NCI-H510A treated with DMSO at 0.1 percent for 48 hours (cell line): ENCODE measurements at regions not wholly inside any gene's neighbourhood (a gene's known extent, or its start where the extent isn't known, plus 50 kb on each side); places are given as distances from the start of the nearest gene placed in this dataset.

ENCODE experiments used
- DNase-seq: peaks from one replicate; lab custom pipeline; 2025; lab: John Stamatoyannopoulos, UW

DNA sequence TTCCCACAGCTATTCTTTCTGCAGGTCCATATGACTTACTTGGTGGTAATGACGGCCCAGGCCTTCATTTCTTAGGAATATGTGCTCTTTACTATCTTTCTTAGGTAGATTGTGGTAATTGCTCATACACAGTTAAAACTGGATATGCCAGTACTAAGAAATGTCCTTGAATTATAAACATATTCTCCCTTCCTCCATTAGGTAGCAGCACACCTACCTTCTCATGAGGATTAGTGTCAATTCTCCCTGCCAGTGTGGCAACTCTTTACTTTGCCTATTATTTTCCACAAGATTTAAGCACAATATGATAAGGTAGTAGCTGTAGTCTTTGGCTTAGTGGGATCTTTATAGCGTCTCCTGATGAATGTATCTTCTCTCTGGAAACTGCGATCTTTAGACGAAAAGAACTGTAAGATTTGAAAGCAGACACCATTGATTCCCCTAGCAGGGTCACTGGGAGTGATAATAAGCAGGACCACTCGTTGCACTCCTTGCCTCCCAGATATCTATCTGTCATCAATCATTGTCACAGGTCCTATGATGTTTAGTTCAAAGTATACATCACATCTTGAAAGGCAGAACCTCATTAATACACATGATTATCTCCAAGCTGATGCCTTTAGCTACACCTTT, 1240.7 kb downstream of the C4orf33 start:
- peak; percentile 9 for DNase-seq

DNA sequence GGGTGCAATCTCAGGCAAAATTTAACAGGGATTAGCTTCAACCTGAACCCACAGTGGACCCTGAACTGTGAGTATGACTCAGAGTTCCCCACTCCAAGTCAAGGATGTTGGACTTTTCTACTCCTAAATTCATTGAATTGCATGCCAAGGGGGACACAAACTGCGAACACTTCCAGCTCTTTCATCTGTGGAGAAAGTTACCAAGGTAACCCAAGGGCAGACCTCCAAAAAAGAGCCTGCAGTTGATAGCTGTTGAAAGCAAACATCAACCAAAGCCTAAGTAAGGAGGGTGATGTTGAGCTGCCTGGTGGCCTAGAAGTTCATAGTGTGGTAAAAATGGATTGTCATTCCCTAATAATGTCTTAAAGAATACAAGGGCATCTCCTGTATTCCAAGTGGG, 1242.9 kb downstream of the C4orf33 start:
- no peak for DNase-seq

DNA sequence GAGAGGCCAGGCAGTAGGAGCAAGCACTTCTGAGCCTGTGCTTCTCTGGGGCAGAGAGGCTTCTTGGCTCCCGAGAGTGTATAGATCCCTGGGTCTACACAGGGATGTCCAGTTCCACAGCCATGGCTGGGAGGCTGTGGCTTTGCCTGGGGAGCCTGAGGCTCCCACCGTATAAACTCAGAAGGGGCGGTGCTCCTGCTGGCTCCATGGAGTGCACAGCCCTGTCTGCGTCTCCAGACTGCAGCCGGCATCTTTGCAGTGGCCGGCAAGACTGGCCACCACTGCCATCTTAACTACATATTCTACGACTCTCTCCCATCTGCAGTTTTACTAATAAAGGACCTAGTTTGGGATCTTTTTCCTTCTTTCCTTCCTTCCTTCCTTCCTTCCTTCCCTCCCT, 1253.8 kb downstream of the C4orf33 start:
- DNase-seq: no peak

DNA sequence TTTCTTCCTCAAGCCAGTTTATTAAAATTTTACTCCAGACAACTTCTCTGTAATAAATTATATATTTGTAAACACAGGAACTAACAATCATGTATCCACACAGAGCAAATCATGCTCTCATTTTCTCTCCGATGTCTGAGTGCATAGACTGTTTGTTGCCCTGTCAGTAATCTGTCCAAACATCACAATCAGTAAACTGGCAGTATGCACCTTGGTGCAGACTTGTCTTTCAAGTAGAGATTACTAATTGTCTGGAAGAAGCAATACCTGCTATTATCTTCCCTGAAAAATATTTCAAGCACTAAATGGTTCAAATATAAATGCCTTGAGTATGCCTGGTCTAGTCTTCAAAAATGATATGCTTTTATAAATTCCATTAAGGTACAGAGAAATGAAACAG, 1260.9 kb downstream of the C4orf33 start:
- DNase-seq: no peak

DNA sequence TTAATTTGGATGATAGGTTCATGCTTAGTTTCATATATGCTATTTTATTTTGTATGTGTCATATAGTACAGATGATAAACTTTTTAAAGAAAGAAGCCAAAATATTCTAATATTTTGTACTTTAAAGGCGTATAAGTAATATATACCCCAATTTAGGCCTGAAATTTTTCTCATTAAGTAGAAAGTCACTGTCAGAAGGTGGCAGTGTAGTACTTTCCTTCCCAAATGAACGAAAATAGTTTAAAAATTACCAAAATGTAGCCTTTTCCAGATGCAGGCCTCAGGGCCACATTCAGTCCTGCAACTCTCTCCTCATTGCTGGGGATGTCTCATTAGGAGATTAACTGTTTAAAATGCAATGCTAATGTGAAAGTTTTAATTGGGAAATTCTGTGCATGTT, 1263.6 kb downstream of the C4orf33 start:
- DNase-seq: no peak

DNA sequence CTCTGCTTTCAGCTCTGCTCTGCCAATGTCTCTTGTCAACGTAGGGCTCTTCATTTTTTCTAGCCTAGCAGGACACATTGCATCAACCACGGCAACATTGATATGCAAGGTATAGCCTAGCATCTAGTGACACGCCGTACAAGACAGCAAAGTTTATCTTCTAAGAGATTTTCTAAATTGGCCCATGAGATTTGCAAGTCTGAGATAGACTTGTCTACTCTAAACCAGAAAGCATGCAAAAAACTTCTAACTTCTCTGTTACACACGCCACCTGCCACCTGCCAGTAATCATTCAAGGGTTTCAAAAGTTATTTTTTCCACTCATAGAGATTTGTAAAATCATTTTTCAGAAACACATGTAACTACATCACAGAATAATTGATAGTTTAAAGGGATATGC, 1265.7 kb downstream of the C4orf33 start:
- no peak for DNase-seq

DNA sequence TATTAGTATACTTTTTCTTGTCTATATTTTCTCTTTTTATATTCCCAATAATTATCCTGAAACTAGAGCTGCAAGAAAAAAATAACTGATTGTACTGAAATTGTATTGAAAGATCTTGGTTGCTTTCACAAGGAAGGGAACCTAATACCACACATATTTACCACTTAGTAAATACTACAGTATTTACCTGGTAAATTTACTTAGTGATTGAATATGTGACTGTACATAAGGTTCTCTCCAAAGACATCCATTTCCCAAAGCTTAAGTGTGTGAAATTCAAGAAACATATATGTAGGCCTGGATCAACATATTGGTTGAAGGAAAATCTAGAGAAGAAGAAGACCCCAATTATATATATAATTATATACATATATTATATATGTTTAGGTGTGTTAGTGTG, 1272.7 kb downstream of the C4orf33 start:
- peak; percentile 2 for DNase-seq

DNA sequence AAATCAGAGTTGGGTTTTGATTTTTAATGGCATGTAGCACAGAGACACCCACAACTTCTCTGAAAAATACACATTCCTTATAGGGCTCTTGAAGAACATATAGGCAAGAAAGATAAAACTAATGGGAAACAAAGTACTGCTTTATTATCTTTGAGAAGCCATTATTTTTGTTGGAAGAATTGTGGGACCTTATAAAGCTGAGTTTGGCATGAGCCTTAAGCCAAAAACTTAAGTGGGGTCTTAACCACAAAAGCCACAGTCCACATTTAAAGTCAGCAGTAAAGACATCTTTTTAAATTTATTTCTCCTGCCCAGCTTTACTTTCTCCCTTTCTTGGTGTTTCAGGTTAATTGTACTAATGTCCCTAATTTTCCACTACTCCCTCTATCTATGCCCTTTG, 1297.3 kb downstream of the C4orf33 start:
- no peak for DNase-seq

DNA sequence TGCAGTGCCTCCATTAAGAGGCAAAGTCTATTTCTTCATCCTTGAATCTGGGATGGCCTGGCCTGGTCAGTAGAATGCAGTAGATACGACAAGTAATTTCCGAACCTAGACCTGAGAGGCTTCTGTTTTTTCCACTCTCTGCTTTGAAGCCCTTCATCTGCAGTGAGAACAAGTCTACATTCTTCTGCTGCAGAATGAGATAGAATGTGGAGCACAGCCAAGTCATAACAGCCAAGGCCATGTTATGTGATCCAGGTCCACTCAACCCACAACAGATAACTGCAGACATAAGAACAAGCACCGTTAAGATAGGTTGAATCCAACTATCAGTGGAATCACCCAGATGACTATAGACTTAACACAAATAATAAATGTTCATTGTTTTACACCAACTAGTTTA, 1297.7 kb downstream of the C4orf33 start:
- DNase-seq: no peak

DNA sequence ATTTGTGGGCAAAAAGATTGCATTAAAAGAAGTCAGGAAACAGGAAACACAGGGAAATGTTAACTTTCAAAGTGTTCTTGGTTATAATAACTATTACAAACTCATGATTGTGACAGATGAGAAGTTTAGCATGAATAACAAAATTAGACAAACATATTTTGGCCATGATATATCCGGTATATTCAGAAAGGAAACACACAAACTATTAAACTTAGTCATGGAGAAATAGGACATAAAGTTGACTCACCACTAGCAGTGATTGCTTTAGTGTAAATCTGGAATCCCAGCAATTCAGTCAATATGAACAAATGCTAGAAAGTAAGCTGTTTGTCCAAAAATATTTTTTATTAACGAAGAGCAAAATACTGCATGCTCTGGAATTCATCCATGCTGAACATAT, 1299.9 kb downstream of the C4orf33 start:
- DNase-seq: no peak

DNA sequence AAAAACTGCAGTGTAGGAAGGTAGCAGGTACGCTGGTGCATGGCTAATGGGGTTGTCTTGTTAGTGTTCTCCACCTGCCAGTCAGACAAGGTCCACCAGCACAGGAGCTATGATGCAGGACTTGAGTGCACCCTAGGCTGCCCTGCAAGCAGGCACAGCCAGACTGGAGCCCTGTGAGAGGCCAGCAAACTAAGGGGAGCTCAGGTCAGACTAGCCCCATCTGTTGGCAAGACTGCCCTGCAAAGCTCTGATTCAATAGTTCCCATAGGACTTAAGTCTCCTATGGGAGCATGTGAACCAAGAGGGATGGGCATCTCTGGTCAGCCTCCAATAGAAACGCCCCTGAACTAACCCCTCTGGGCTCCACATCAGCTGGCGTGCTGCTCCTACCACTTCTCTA, 1307.3 kb downstream of the C4orf33 start:
- DNase-seq: no peak

DNA sequence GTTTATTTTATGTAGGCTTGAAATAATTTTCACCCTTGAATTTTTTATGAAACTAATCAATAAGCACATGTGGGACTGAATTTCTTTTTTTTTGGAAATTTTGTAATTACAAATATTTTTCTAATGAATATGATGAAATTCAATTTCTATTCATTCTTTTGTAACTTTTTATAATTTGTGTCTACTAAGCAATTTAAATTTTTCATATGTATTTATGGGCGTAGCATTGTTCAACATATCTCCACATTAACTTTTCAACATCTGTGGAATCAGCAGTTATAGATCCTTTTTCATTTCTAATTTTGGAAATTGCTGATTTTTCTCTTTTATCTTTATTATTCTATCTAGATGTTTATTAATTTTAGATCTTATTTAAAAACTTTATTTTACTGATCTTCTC, 1320.3 kb downstream of the C4orf33 start:
- no peak for DNase-seq

DNA sequence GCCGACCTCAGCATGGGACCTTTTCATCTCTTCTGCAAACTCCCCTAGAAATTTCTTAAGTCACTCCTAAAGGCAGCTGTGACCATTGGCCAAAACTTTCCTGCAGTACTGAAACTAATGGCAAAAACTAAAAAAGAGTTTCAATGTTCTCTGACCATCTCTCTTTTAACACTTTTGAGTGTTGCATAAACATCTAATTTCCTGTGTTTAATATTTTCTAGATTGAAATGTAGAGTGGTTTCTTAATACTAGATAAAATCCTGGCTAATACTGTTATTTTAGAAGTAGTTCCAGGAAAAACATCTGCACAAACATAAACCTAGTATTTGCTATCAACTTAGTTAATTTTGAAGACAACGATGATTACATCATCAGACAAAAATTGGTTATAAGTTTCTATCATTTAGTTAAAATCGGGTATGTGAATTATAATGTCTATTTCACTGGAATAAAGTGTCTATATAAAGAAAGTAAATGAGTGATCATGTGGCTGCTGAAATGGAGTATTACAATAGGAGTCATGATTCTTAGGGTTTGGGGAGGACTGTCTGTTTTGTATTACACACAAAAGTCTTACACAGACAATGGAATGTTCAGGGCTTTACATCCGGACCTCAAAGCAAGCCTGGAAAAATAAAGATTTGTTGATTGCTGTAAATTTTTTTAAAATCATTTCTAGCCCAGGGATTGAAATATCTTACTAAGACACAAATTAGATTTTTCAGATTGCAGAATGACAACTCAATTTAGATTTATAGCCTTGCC, 1323.4 kb downstream of the C4orf33 start:
- no peak for DNase-seq

DNA sequence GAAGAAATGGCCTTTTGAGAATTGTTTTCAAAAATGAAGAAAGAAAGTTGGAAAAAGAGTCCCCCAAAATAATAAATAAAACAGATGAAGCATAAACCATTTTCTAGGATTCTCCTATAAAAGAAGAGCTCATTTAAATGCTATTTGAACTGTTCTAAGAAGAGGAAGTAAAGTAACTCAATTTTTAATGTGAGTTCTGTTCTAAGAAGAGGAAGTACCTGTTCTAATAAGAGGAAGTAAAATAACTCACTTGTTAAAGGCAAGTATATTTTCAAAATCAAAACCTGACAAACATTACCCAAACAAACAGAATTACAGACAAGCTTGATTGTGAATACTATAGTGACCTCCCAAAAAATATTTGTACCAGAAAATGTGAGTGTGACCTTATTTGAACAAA, 1326.3 kb downstream of the C4orf33 start:
- DNase-seq: no peak

DNA sequence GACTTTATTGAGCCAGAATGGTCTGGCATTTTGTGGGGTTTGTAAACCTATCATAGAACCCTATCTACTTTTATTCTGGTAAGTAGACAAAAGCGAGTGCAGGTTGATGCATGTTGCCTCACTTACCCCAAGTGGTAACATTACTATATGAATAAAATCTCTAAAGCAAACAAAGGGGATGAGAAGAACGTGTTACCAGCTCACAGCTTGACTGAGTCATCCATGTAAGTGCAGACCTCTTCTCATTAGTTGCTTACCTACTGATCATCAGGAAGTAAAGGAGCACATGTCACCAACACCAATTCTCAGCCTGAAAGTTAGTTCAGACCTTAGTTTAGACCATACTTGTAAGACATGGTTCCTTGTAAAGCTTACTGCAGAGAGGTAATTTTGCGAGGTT, 1328.3 kb downstream of the C4orf33 start:
- DNase-seq: no peak

DNA sequence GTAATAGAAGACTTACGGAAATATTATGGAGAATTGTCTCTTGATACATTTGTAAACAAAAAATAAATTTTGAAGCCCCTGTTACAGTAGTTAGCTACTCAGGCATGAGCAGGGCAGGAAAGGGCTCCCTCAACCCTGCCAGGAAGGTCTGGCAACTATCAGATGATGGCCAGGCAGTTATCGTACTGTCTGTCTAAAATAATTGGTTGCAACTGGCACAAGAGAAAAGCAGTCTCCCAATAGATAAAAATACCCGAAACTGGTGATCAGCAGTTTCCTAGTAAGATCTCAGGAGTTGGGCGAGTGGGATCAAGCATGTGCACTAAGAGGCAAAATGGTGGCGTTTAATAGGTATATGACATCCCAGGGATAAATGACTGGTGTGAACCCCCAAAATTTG, 1336.3 kb downstream of the C4orf33 start:
- DNase-seq: no peak

DNA sequence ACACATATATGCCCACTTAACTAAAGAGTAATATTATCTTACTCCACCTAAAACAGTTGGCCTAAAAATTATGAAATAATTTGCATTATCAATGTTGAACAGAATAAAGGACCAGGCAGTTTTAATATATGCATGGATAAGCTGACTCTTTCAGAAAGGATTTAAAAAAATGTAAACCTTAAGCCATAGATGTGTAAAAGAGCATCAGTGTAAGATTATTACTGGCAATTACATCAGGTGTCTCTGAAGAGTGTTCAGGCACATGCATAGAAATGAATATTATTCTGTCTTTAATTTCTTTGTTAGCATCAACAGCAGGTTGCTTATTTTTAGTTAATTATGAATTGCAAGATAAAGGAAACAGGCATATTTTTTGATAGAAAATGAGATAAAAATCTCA, 1353.8 kb downstream of the C4orf33 start:
- DNase-seq: no peak

DNA sequence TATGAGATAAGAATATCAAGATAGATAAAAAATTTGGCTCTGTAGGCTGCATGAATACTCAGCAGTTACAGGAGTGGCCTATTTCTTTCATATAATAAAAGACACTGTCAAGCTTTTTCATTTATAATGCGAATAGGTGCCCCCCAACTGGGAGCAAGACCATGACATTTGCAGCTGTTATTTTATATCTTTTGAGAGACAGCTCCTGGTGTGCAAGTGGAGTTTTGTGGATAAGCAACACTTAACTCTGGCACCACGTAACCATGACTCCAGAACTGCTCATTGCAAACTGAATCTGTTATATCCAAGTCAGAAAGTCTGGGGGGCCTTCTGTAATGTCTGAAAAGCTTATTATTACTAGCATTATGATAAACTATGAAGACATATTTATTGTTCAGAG, 1372.4 kb downstream of the C4orf33 start:
- DNase-seq: no peak

DNA sequence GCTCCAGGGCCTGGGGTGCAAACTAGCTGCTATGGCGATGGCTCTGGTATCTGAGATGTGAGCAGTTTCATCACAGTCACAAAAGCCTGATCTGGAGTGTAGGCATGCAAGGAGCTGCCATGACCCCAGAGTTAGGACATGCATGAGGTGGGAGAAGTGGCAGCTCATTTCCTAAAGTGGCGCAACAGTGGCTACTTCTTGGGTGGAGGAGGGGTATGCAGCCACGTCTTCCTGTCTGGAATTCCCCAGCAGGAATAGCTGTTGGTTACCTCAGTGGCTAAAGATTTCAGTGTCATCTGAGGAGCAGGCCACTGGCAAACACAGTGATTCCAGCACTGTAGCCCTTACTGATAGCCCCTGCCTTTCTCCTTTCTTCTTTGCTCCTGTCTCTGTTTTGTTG, 1382.5 kb downstream of the C4orf33 start:
- no peak for DNase-seq

DNA sequence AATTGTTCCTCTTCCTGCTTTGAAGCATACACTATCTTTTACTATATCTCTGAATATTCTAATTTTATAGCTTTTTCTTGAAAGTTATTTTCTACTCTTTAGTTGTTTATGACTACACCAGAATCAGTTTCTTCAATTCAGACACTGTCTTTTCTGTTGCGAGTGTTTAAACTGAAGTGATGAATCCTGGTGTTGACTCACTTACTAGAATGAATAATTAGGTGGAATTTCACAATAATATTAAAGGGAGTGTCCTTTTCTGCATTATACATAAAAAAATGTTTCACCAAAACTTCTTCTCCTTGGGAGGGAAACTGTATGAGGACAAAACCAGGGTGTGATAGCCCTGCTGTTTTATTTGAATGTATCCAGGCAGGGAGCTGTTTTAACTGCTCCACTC, 1383.1 kb downstream of the C4orf33 start:
- no peak for DNase-seq

DNA sequence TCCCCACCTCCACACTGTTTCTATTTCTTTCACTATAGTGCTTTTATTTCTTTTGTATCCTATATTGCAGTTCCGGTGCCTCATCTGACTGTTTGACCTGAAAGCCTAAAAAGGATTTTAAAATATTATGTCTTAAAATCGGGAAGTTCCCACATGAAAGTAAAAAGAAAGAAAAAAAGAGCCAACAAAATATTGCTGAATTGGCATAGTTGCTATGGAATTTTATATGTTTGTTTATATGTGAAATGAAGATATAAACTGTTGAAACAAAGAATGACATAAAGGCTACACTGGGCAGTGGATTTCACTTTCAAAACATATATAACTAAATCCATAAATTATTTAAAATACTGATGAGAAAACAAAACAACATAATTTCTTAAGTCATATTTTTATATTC, 1383.7 kb downstream of the C4orf33 start:
- DNase-seq: no peak

DNA sequence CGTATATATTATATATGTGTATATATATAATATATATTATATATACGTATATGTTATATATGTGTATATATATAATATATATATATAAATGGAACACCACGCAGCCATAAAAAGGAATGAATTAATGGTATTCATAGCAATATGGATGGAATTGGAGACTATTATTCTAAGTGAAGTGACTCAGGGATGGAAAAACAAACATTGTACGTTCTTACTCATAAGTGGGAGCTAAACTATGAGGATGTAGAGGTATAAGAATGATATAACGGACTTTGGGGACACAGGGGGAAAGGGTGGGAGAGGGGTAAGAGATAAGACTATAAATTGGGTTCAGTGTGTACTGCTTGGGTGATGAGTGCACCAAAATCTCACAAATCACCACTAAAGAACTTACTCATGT, 1388.9 kb downstream of the C4orf33 start:
- no peak for DNase-seq

DNA sequence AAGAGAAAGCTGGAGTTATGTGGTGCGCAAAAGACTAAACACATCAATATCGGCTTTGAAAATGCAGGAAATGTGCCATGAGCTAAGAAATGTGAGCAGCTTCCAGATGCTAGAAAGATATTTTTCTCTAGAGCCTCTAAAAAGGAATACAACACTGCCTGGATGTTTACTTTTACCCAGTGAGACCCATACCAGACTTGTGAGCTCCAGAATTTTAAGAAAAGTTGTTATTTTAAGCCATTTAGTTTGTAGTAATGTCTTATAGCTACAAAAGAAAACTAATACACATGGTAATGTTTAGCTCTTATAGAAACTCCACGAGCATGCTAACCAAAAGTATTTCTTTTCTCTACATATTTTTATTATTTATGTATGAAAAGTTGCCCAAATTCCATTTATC, 1389.4 kb downstream of the C4orf33 start:
- no peak for DNase-seq

DNA sequence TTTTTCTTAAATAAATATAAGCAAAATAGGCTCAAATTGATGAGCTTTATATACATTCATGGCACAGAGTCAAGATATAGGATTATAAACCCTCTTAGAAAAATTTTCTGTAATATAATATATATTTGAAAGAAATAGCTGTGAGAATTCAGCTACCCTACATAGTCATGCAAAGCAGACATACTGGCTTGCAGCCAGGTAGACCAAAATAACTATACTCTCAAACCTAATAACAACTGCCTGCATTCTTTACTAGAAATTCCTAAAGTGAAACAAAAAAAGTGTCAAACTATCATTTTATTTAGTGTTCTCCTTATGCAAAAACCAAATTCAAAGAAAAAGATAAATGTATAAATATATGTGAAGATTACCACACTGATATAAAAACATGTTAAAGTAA, 1390.2 kb downstream of the C4orf33 start:
- DNase-seq: no peak
